GM19324 (cell line): ENCODE measurements at regions not wholly inside any gene's neighbourhood (a gene's known extent, or its start where the extent isn't known, plus 50 kb on each side); places are given as distances from the start of the nearest gene placed in this dataset.
"Not testable (repeated sequence)": the region's sequence is repeated elsewhere in the genome, so short reads cannot be mapped to it uniquely, and the experiment has no call there.

ENCODE experiments used
- ATAC-seq: cut with Tn5 transposase; IDR thresholded peaks from one replicate; pipeline ENCODE4 v1.9.1; 2021; ENCODE audit warnings: mild to moderate bottlenecking, moderate library complexity; ENCODE audit not compliant: unreplicated experiment, low FRiP score

GRCh38 chr6:122859676-122860075 is 70.6 kb downstream of the SMPDL3A start:
- no peak for ATAC-seq

GRCh38 chr6:122861594-122861993 is 72.5 kb downstream of the SMPDL3A start:
- ATAC-seq, result no peak

- ATAC-seq, result no peak
Measured at GRCh38 chr6:122868137-122868536, 79.1 kb downstream of the SMPDL3A start.

GRCh38 chr6:122869437-122870024 is 80.5 kb downstream of the SMPDL3A start:
- ATAC-seq, result peak; percentile 76

GRCh38 chr6:122871079-122871478 is 82.0 kb downstream of the SMPDL3A start:
- ATAC-seq, result no peak

- peak; percentile 42 for ATAC-seq
Measured at GRCh38 chr6:122872311-122872710, 83.3 kb downstream of the SMPDL3A start.

- no peak for ATAC-seq
Measured at GRCh38 chr6:122877302-122877701, 88.2 kb downstream of the SMPDL3A start.

GRCh38 chr6:122878796-122879195 is 89.7 kb downstream of the SMPDL3A start:
- ATAC-seq, result no peak

GRCh38 chr6:122886481-122886880 is 97.4 kb downstream of the SMPDL3A start:
- ATAC-seq, result no peak

GRCh38 chr6:122887941-122888340 is 98.9 kb downstream of the SMPDL3A start:
- ATAC-seq, result no peak

- not testable (repeated sequence) for ATAC-seq
Measured at GRCh38 chr6:122888680-122889079, 99.6 kb downstream of the SMPDL3A start.

- no peak for ATAC-seq
Measured at GRCh38 chr6:122890250-122890649, 101.2 kb downstream of the SMPDL3A start.

GRCh38 chr6:122894791-122895190 is 101.2 kb upstream of the CLVS2 start:
- ATAC-seq, result no peak

- ATAC-seq, result no peak
Measured at GRCh38 chr6:122902326-122902725, 93.7 kb upstream of the CLVS2 start.

GRCh38 chr6:122903266-122903915 is 92.6 kb upstream of the CLVS2 start:
- no peak for ATAC-seq

- ATAC-seq, result no peak
Measured at GRCh38 chr6:122904166-122904565, 91.9 kb upstream of the CLVS2 start.

GRCh38 chr6:122913558-122913957 is 82.5 kb upstream of the CLVS2 start:
- no peak for ATAC-seq

- ATAC-seq, result no peak
Measured at GRCh38 chr6:122918714-122919113, 77.3 kb upstream of the CLVS2 start.

GRCh38 chr6:122930252-122931180 is 65.5 kb upstream of the CLVS2 start:
- peak; percentile 65 for ATAC-seq

- no peak for ATAC-seq
Measured at GRCh38 chr6:122931916-122932315, 64.1 kb upstream of the CLVS2 start.

GRCh38 chr6:122944936-122945335 is 51.1 kb upstream of the CLVS2 start:
- not testable (repeated sequence) for ATAC-seq
